ENCODE measurements at regions not wholly inside any gene's neighbourhood (a gene's known extent, or its start where the extent isn't known, plus 50 kb on each side); places are given as distances from the start of the nearest gene placed in this dataset.

DNA sequence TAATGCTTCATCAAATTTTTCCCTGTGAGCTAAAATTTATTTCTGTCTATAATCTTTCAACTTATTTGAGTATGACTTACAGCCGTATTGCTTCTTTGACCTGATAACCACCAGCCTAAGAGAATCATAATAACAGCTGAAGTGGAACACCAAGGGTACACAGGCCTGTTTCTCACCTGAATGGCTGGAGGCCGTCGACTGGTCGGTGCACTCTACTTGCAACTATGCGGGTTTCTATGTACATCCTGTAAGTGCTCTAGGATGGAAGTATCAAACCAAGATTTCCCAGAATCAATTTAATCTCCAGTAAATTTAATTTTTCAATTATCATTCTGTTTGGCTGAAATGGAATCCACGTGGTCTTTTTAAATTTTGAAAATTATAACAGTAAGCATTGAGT, 504.8 kb upstream of the PHF14 start:
- no peak overlapping the region for H3K27ac Mint-ChIP-seq (ENCODE audit: unreplicated experiment)
- no peak for TF ChIP-seq EZH2 (IDR thresholded peaks at IDR 0.05; ENCODE audit: insufficient read depth, low read length)
- TF ChIP-seq, protein P1, sequence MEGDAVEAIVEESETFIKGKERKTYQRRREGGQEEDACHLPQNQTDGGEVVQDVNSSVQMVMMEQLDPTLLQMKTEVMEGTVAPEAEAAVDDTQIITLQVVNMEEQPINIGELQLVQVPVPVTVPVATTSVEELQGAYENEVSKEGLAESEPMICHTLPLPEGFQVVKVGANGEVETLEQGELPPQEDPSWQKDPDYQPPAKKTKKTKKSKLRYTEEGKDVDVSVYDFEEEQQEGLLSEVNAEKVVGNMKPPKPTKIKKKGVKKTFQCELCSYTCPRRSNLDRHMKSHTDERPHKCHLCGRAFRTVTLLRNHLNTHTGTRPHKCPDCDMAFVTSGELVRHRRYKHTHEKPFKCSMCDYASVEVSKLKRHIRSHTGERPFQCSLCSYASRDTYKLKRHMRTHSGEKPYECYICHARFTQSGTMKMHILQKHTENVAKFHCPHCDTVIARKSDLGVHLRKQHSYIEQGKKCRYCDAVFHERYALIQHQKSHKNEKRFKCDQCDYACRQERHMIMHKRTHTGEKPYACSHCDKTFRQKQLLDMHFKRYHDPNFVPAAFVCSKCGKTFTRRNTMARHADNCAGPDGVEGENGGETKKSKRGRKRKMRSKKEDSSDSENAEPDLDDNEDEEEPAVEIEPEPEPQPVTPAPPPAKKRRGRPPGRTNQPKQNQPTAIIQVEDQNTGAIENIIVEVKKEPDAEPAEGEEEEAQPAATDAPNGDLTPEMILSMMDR (IDR thresholded peaks at IDR 0.05; ENCODE audit: insufficient read depth, low read depth, low read length), result no peak
- no peaks in the 10 kb centered on the region for H3K4me1 Mint-ChIP-seq (ENCODE audit: low read depth, unreplicated experiment)
- Histone ChIP-seq H3K79me2 (ENCODE audit: insufficient read depth, low read length) (no peaks in the 10 kb centered on the region), H3K27me3 (ENCODE audit: insufficient read depth, low read length) (no peaks in the 10 kb centered on the region), H3K9ac (ENCODE audit: low read length) (no peak overlapping the region), H2AFZ (ENCODE audit: low read depth, low read length) (no peak overlapping the region), H3K36me3 (ENCODE audit: insufficient read depth, low read length) (no peaks in the 10 kb centered on the region), H3K9me3 (ENCODE audit: insufficient read depth, low read depth, low read length) (no peaks in the 10 kb centered on the region), H3K4me2 (ENCODE audit: low read length) (no peak overlapping the region), H3K27ac (ENCODE audit: low read depth, low read length) (no peak overlapping the region), H3K4me1 (ENCODE audit: insufficient read depth, low read length) (no peaks in the 10 kb centered on the region), H3K4me3 (ENCODE audit: insufficient read depth, low read depth, low read length) (no peak overlapping the region), H4K20me1 (ENCODE audit: insufficient read depth, low read length) (no peaks in the 10 kb centered on the region)
- no peaks in the 10 kb centered on the region for H3K9me3 Mint-ChIP-seq (ENCODE audit: unreplicated experiment)
- no peak overlapping the region for H3K4me3 Mint-ChIP-seq (ENCODE audit: unreplicated experiment)
- no peak for FAIRE-seq
- no peak for DNase-seq (ENCODE audit: low read depth)
- no peaks in the 10 kb centered on the region for H3K27me3 Mint-ChIP-seq (ENCODE audit: low read depth, unreplicated experiment)
- no peaks in the 10 kb centered on the region for H3K36me3 Mint-ChIP-seq (ENCODE audit: low read depth, unreplicated experiment)

DNA sequence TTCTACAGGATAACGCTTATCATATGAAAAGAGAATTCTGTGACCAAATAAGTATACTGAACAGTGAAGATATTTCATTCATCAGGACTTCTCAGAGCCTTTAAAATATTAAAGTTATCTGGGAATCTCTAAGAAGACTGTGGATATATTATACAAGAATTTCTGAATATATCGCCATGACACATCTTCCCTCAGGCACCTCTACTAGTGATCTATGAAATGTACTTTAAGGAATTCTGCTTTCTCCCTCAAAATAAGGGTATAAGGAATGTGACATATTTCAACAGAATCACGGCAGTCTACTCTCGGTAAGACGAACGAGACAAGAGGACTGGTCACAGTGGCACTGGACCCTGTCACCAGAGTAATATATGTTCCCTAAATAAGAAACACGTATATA, 504.2 kb upstream of the PHF14 start:
- Histone ChIP-seq H4K20me1 (ENCODE audit: insufficient read depth, low read length) (no peaks in the 10 kb centered on the region), H3K4me2 (ENCODE audit: low read length) (no peak overlapping the region), H3K9me3 (ENCODE audit: insufficient read depth, low read depth, low read length) (no peaks in the 10 kb centered on the region), H3K4me1 (ENCODE audit: insufficient read depth, low read length) (no peaks in the 10 kb centered on the region), H3K27ac (ENCODE audit: low read depth, low read length) (no peak overlapping the region), H3K4me3 (ENCODE audit: insufficient read depth, low read depth, low read length) (no peak overlapping the region), H2AFZ (ENCODE audit: low read depth, low read length) (no peak overlapping the region), H3K27me3 (ENCODE audit: insufficient read depth, low read length) (no peaks in the 10 kb centered on the region), H3K36me3 (ENCODE audit: insufficient read depth, low read length) (no peaks in the 10 kb centered on the region), H3K9ac (ENCODE audit: low read length) (no peak overlapping the region), H3K79me2 (ENCODE audit: insufficient read depth, low read length) (no peaks in the 10 kb centered on the region)
- no peaks in the 10 kb centered on the region for H3K27me3 Mint-ChIP-seq (ENCODE audit: low read depth, unreplicated experiment)
- H3K9me3 Mint-ChIP-seq (ENCODE audit: unreplicated experiment), result no peaks in the 10 kb centered on the region
- H3K27ac Mint-ChIP-seq (ENCODE audit: unreplicated experiment), result no peak overlapping the region
- H3K36me3 Mint-ChIP-seq (ENCODE audit: low read depth, unreplicated experiment), result no peaks in the 10 kb centered on the region
- DNase-seq (ENCODE audit: low read depth) (no peak), FAIRE-seq (no peak)
- H3K4me1 Mint-ChIP-seq (ENCODE audit: low read depth, unreplicated experiment), result peaks cover 4% of the 10 kb centered on the region
- TF ChIP-seq, protein P1 (IDR thresholded peaks at IDR 0.05; ENCODE audit: insufficient read depth, low read depth, low read length), result no peak
- TF ChIP-seq EZH2 (IDR thresholded peaks at IDR 0.05; ENCODE audit: insufficient read depth, low read length), result no peak
- H3K4me3 Mint-ChIP-seq (ENCODE audit: unreplicated experiment), result no peak overlapping the region

DNA sequence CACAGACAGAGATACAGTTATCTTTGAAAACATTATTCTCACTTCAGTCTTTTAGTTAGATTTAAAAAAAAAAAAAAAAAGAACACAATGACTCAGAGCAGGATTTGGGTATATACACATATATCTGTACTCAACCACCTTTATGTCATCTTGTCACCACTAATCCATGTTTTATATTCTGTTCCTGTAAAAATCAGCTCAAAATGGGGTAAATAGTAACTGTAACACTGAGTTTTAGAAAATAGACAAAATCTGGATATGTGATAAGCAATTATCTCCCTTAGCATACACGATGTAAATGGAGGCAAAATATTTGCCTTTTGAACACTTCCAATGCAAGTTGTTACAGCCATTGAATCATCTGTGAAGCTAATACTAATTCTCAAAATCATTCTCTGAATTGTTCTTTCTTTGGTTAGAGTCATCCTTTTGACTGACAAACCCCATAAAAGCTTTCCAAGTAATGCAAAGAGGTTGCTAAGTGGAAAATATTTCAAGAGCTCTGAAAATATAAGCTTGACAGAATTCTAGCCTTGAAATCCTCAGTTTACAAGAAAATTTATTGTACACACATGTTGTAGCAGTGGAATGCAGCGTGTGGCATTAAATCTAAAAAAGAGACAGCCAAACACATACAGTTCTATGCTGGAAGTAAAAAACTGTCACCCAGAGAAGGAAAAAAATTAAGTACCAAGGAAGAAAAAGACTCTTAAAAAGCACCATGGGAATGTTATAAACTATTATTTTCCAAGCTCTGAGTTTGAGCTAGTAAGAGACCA, 502.2 kb upstream of the PHF14 start:
- no peak for TF ChIP-seq EZH2 (IDR thresholded peaks at IDR 0.05; ENCODE audit: insufficient read depth, low read length)
- TF ChIP-seq, protein P1 (IDR thresholded peaks at IDR 0.05; ENCODE audit: insufficient read depth, low read depth, low read length), result no peak
- Histone ChIP-seq H2AFZ (ENCODE audit: low read depth, low read length) (no peak overlapping the region), H3K4me3 (ENCODE audit: insufficient read depth, low read depth, low read length) (no peak overlapping the region), H3K9ac (ENCODE audit: low read length) (no peak overlapping the region), H3K4me1 (ENCODE audit: insufficient read depth, low read length) (no peaks in the 10 kb centered on the region), H3K79me2 (ENCODE audit: insufficient read depth, low read length) (no peaks in the 10 kb centered on the region), H4K20me1 (ENCODE audit: insufficient read depth, low read length) (no peaks in the 10 kb centered on the region), H3K27me3 (ENCODE audit: insufficient read depth, low read length) (no peaks in the 10 kb centered on the region), H3K27ac (ENCODE audit: low read depth, low read length) (no peak overlapping the region), H3K9me3 (ENCODE audit: insufficient read depth, low read depth, low read length) (no peaks in the 10 kb centered on the region), H3K4me2 (ENCODE audit: low read length) (no peak overlapping the region), H3K36me3 (ENCODE audit: insufficient read depth, low read length) (no peaks in the 10 kb centered on the region)
- FAIRE-seq, result no peak
- Mint-ChIP-seq H3K4me1 (ENCODE audit: low read depth, unreplicated experiment) (peaks cover 5% of the 10 kb centered on the region), H3K36me3 (ENCODE audit: low read depth, unreplicated experiment) (no peaks in the 10 kb centered on the region), H3K4me3 (ENCODE audit: unreplicated experiment) (no peak overlapping the region), H3K27me3 (ENCODE audit: low read depth, unreplicated experiment) (no peaks in the 10 kb centered on the region), H3K9me3 (ENCODE audit: unreplicated experiment) (no peaks in the 10 kb centered on the region), H3K27ac (ENCODE audit: unreplicated experiment) (no peak overlapping the region)
- DNase-seq (ENCODE audit: low read depth), result no peak

All from astrocyte (in vitro differentiated cells and primary cell).